ENCODE measurements at regions not wholly inside any gene's neighbourhood (a gene's known extent, or its start where the extent isn't known, plus 50 kb on each side); places are given as distances from the start of the nearest gene placed in this dataset.

DNA sequence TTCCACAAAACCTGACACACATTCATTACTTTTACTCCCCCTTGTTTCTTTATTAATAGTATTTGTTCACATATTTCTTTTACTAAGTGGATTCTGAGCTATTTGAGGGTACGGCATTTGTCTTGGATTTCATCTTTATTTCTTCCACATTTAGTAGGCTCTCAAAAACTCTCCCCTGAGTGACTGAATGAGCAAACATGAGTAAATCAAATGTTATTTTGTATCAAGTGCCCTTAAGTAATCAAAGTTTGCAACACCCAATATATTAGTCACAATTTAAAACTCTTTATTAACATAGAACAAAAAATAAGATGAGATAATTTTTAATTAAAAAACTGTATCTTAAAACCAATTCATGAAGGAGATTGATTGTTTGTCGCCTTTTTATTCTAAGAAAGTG lies 1101.9 kb upstream of the TENM4 start:
- Histone ChIP-seq H3K36me3 (ENCODE audit: control insufficient read depth in 3 of 3, insufficient read depth in 2 of 3, low read depth in 1 of 3, low read length in 3 of 3) (no peaks in the 10 kb centered on the region), H3K9me3 (ENCODE audit: control insufficient read depth in 2 of 2, insufficient read depth in 1 of 2, low read depth in 1 of 2, low read length in 1 of 2) (no peaks in the 10 kb centered on the region), H3K4me3 (ENCODE audit: low read depth in 1 of 3, low read length in 3 of 3) (no peak overlapping the region), H3K27ac (ENCODE audit: low read depth in 1 of 3, low read length in 2 of 3) (no peak overlapping the region), H3K27me3 (ENCODE audit: control insufficient read depth in 3 of 3, insufficient read depth in 3 of 3, low read length in 3 of 3) (no peaks in the 10 kb centered on the region), H3K4me1 (ENCODE audit: control insufficient read depth in 3 of 3, insufficient read depth in 2 of 3, low read depth in 1 of 3, low read length in 2 of 3) (no peaks in the 10 kb centered on the region)
- DNase-seq (no peak), FAIRE-seq (no peak)
- 87 to 92% (median 88%) methylated on average over 2 of the region's 2 CpGs for WGBS, 3 donors

DNA sequence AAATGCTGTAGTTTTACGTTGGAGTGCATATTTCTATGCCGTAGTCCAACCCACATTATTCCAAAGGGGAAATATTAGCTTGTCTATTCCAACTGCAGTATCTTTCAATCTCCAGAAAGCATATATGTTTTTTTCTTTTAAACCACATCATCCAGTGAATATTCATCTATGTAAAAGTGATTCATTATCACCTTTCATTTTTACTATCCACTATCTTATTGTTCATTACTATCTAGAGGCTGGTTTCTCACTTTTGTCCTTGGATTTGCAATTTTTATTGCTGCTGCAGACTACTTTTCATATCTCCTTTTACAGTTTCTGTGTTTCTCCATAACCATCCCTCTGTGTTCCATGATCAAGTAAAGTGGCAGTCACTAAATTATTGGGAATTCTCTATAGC lies 1097.2 kb upstream of the TENM4 start:
- WGBS, 3 donors = 86 to 95% (median 92%) methylated on average over 2 of the region's 2 CpGs

DNA sequence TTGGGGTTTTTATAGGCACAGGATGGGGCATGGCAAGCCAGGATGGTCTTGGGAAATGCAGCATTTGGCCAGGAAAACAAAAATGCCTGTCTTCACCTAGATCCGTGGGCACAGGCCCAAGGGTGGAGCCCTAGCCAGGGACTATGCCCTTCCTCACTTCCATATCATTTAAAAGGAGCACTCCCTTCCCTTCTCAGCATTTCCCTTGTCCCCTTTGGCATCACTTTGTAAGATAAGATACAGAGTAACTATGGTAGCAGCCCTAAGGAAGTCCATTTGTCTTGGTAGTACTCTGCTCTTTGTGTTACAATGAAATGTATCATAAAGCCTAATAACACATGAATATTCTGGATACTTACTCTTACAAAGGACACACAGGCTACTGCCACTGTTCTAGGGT lies 1092.6 kb upstream of the TENM4 start:
- Histone ChIP-seq H3K36me3 (ENCODE audit: control insufficient read depth in 3 of 3, insufficient read depth in 2 of 3, low read depth in 1 of 3, low read length in 3 of 3) (no peaks in the 10 kb centered on the region), H3K4me1 (ENCODE audit: control insufficient read depth in 3 of 3, insufficient read depth in 2 of 3, low read depth in 1 of 3, low read length in 2 of 3) (peaks cover 0 to 12% (median 2%) of the 10 kb centered on the region in 3 donors), H3K27me3 (ENCODE audit: control insufficient read depth in 3 of 3, insufficient read depth in 3 of 3, low read length in 3 of 3) (no peaks in the 10 kb centered on the region), H3K27ac (ENCODE audit: low read depth in 1 of 3, low read length in 2 of 3) (no peak overlapping the region), H3K4me3 (ENCODE audit: low read depth in 1 of 3, low read length in 3 of 3) (no peak overlapping the region), H3K9me3 (ENCODE audit: control insufficient read depth in 2 of 2, insufficient read depth in 1 of 2, low read depth in 1 of 2, low read length in 1 of 2) (peaks cover 0 to 9% of the 10 kb centered on the region in 2 donors)
- peak; percentile 12 to 60 for DNase-seq
- WGBS, 3 donors = 35 to 57% (median 38%) methylated on average over 1 of the region's 1 CpG
- FAIRE-seq = no peak

More for the DNA sequence above, 1097.2 kb upstream of the TENM4 start:
- Histone ChIP-seq H3K27me3 (ENCODE audit: control insufficient read depth in 3 of 3, insufficient read depth in 3 of 3, low read length in 3 of 3) (no peaks in the 10 kb centered on the region), H3K4me3 (ENCODE audit: low read depth in 1 of 3, low read length in 3 of 3) (no peak overlapping the region), H3K9me3 (ENCODE audit: control insufficient read depth in 2 of 2, insufficient read depth in 1 of 2, low read depth in 1 of 2, low read length in 1 of 2) (peaks cover 0 to 2% of the 10 kb centered on the region in 2 donors), H3K36me3 (ENCODE audit: control insufficient read depth in 3 of 3, insufficient read depth in 2 of 3, low read depth in 1 of 3, low read length in 3 of 3) (no peaks in the 10 kb centered on the region), H3K27ac (ENCODE audit: low read depth in 1 of 3, low read length in 2 of 3) (no peak overlapping the region), H3K4me1 (ENCODE audit: control insufficient read depth in 3 of 3, insufficient read depth in 2 of 3, low read depth in 1 of 3, low read length in 2 of 3) (peaks cover 0 to 2% (median 0%) of the 10 kb centered on the region in 3 donors)
- DNase-seq (no peak), FAIRE-seq (no peak)

DNA sequence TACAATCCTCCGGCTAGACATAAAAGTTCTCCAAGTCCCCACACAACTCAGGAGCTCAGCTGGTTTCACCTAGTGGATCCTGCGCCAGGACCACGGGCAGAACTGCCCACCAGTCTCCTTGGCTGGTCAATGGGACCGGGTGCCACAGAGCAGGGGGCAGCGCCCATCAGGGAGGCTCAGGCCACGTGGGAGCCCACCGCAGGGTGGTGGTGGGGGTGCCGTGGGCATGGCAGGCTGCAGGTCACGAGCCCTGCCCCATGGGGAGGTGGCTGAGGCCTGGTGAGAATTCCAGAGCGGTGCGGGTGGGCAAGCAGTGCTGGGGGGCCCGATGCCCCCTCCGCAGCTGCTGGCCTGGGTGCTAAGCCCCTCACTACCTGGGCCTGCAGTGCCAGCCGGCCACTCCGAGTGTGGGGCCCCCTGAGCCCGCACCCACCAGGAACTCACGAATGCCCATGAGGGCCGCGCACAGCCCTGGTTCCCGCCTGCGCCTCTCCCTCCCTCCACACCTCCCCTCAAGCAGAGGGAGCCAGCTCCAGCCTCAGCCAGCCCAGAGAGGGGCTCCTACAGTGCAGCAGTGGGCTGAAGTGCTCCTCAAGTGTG lies 1091.9 kb upstream of the TENM4 start:
- no peak for FAIRE-seq
- 88 to 95% (median 92%) methylated on average over 14 to 21 of the region's 21 CpGs for WGBS, 3 donors
- Histone ChIP-seq H3K4me3 (ENCODE audit: low read depth in 1 of 3, low read length in 3 of 3) (no peak overlapping the region), H3K27me3 (ENCODE audit: control insufficient read depth in 3 of 3, insufficient read depth in 3 of 3, low read length in 3 of 3) (no peaks in the 10 kb centered on the region), H3K36me3 (ENCODE audit: control insufficient read depth in 3 of 3, insufficient read depth in 2 of 3, low read depth in 1 of 3, low read length in 3 of 3) (no peaks in the 10 kb centered on the region), H3K27ac (ENCODE audit: low read depth in 1 of 3, low read length in 2 of 3) (no peak overlapping the region), H3K9me3 (ENCODE audit: control insufficient read depth in 2 of 2, insufficient read depth in 1 of 2, low read depth in 1 of 2, low read length in 1 of 2) (peaks cover 0 to 9% of the 10 kb centered on the region in 2 donors), H3K4me1 (ENCODE audit: control insufficient read depth in 3 of 3, insufficient read depth in 2 of 3, low read depth in 1 of 3, low read length in 2 of 3) (peaks cover 0 to 12% (median 2%) of the 10 kb centered on the region in 3 donors)
- DNase-seq = no peak

DNA sequence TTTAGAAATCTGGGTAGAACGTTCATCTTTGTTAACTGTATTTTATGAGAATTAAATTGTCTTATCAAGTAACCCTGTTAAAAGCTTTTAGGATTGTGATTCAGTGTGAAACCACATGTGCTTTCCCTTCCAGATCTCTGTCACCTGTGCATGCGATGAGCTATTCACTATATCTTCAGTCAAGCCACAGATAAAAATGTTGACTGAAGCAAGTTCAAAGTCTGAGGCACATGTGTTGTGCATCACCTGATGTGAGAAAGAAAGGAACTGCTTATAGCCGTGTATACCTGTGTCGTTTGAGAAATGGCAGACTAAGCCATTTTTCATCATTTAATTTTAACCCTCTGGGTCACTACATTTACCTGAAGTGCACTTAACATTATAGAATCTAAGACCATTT lies 1088.9 kb upstream of the TENM4 start:
- Histone ChIP-seq H3K27ac (ENCODE audit: low read depth in 1 of 3, low read length in 2 of 3) (peak overlapping the region in 1 of 3 donors; percentile 58), H3K9me3 (ENCODE audit: control insufficient read depth in 2 of 2, insufficient read depth in 1 of 2, low read depth in 1 of 2, low read length in 1 of 2) (peaks cover 0 to 9% of the 10 kb centered on the region in 2 donors), H3K4me3 (ENCODE audit: low read depth in 1 of 3, low read length in 3 of 3) (no peak overlapping the region), H3K36me3 (ENCODE audit: control insufficient read depth in 3 of 3, insufficient read depth in 2 of 3, low read depth in 1 of 3, low read length in 3 of 3) (no peaks in the 10 kb centered on the region), H3K4me1 (ENCODE audit: control insufficient read depth in 3 of 3, insufficient read depth in 2 of 3, low read depth in 1 of 3, low read length in 2 of 3) (peaks cover 0 to 22% (median 2%) of the 10 kb centered on the region in 3 donors), H3K27me3 (ENCODE audit: control insufficient read depth in 3 of 3, insufficient read depth in 3 of 3, low read length in 3 of 3) (no peaks in the 10 kb centered on the region)
- FAIRE-seq = no peak
- DNase-seq = peak; percentile 83 to 91
- WGBS, 3 donors = 10 to 61% (median 33%) methylated on average over 4 of the region's 4 CpGs

DNA sequence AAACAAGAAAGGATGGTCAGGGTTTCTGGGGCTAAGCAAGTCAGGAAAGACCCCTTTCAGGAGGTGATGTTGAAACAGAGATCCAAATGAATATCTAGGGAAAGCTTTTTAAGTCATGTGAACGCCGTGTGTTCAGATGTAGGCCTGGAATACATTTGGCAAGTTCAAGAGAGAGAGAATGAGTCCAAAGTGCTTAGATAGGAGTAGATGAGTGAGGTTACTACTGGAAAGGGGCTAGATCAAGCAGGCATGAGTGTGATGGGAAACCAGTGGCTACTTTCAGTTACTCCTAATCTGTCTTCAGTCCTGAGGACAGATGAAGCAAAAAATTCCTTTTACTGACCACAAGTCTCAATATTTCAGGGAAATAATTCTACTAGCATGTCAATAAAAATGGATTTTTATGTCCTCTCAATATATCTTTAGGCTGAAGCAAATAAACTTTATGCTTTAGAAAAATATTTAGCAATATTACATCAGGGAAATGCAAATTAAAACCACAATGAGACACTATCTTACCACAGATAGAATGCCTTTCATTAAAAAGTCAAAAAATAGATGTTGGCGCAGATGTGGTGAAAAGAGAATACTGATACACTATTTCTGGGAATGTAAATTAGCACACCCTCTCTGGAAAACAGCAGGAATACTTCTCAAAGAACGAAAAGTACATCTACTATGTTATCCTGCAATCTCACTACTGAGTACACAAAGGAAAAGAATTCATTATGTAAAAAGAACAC lies 1085.0 kb upstream of the TENM4 start:
- H3K9me3 ChIP-seq (ENCODE audit: control insufficient read depth in 2 of 2, insufficient read depth in 1 of 2, low read depth in 1 of 2, low read length in 1 of 2) = no peaks in the 10 kb centered on the region
- peak overlapping the region in 1 of 3 donors; percentile 16 for H3K27ac ChIP-seq (ENCODE audit: low read depth in 1 of 3, low read length in 2 of 3)
- peak; percentile 9 to 66 for DNase-seq
- no peaks in the 10 kb centered on the region for H3K27me3 ChIP-seq (ENCODE audit: control insufficient read depth in 3 of 3, insufficient read depth in 3 of 3, low read length in 3 of 3)
- no peaks in the 10 kb centered on the region for H3K36me3 ChIP-seq (ENCODE audit: control insufficient read depth in 3 of 3, insufficient read depth in 2 of 3, low read depth in 1 of 3, low read length in 3 of 3)
- H3K4me1 ChIP-seq (ENCODE audit: control insufficient read depth in 3 of 3, insufficient read depth in 2 of 3, low read depth in 1 of 3, low read length in 2 of 3) = peaks cover 0 to 31% (median 0%) of the 10 kb centered on the region in 3 donors
- H3K4me3 ChIP-seq (ENCODE audit: low read depth in 1 of 3, low read length in 3 of 3) = no peak overlapping the region
- no peak for FAIRE-seq
- 50 to 65% (median 59%) methylated on average over 4 of the region's 4 CpGs for WGBS, 3 donors

DNA sequence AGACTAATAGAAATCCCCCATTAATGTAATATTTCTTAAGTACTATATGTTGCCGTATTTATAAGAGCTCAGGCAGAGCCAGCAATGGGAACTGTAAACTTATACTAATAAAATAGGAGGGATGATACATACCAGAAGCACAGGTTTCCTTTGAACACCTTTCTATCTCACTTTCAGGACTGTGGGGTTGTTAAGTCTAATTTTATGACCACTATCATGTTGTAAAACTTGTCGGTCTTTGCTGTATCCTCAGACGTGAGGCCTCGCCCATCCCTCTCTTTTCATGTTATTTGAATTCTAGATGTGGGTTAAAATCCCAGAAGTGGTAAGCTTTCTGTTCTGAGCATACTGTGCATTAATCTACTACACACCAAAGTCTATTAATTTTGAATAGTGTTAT lies 1083.5 kb upstream of the TENM4 start:
- Histone ChIP-seq H3K27ac (ENCODE audit: low read depth in 1 of 3, low read length in 2 of 3) (no peak overlapping the region), H3K4me3 (ENCODE audit: low read depth in 1 of 3, low read length in 3 of 3) (no peak overlapping the region), H3K4me1 (ENCODE audit: control insufficient read depth in 3 of 3, insufficient read depth in 2 of 3, low read depth in 1 of 3, low read length in 2 of 3) (peaks cover 0 to 23% (median 0%) of the 10 kb centered on the region in 3 donors), H3K36me3 (ENCODE audit: control insufficient read depth in 3 of 3, insufficient read depth in 2 of 3, low read depth in 1 of 3, low read length in 3 of 3) (no peaks in the 10 kb centered on the region), H3K9me3 (ENCODE audit: control insufficient read depth in 2 of 2, insufficient read depth in 1 of 2, low read depth in 1 of 2, low read length in 1 of 2) (no peaks in the 10 kb centered on the region), H3K27me3 (ENCODE audit: control insufficient read depth in 3 of 3, insufficient read depth in 3 of 3, low read length in 3 of 3) (no peaks in the 10 kb centered on the region)
- WGBS, 3 donors = 17 to 41% (median 24%) methylated on average over 4 of the region's 4 CpGs
- DNase-seq (peak; percentile 23 to 81), FAIRE-seq (no peak)

DNA sequence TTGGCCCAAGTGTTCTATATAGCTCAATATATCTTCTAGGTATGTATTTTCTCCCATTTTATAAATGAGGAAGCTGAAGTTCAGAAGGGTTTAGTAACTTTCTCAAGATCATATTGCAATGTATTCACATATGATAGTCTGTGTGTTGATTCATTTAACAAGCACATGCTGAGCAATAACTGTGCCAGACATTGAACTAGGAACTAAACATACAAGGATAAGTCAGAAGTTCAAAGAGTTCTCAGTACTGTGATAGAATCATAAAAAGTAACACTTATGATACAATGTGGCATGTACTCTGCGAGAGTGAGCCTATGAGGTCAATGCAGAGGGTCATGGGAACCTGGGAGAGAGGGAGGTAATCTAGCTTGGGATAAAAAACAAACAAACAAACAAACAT lies 1082.2 kb upstream of the TENM4 start:
- no peaks in the 10 kb centered on the region for H3K36me3 ChIP-seq (ENCODE audit: control insufficient read depth in 3 of 3, insufficient read depth in 2 of 3, low read depth in 1 of 3, low read length in 3 of 3)
- H3K4me1 ChIP-seq (ENCODE audit: control insufficient read depth in 3 of 3, insufficient read depth in 2 of 3, low read depth in 1 of 3, low read length in 2 of 3) = peaks cover 0 to 21% (median 0%) of the 10 kb centered on the region in 3 donors
- DNase-seq (no peak), FAIRE-seq (no peak)
- peaks cover 0 to 6% of the 10 kb centered on the region in 2 donors for H3K9me3 ChIP-seq (ENCODE audit: control insufficient read depth in 2 of 2, insufficient read depth in 1 of 2, low read depth in 1 of 2, low read length in 1 of 2)
- WGBS, 3 donors = 67 to 80% (median 75%) methylated on average over 1 of the region's 1 CpG
- no peak overlapping the region for H3K27ac ChIP-seq (ENCODE audit: low read depth in 1 of 3, low read length in 2 of 3)
- H3K27me3 ChIP-seq (ENCODE audit: control insufficient read depth in 3 of 3, insufficient read depth in 3 of 3, low read length in 3 of 3) = no peaks in the 10 kb centered on the region
- no peak overlapping the region for H3K4me3 ChIP-seq (ENCODE audit: low read depth in 1 of 3, low read length in 3 of 3)

Measured in small intestine (tissue), 7 donors.